H1 (cell line): ENCODE measurements at regions not wholly inside any gene's neighbourhood (a gene's known extent, or its start where the extent isn't known, plus 50 kb on each side); places are given as distances from the start of the nearest gene placed in this dataset.

Experiments used
- RXRA ChIP-seq: IDR thresholded peaks from 2 replicates; pipeline ENCODE4 v1.6.1; 2011; ENCODE audit warnings: low read depth, mild to moderate bottlenecking, low read length, moderate library complexity; ENCODE audit not compliant: insufficient read depth
- SP2 ChIP-seq: IDR thresholded peaks from 2 replicates; pipeline ENCODE4 v1.6.1; 2012; ENCODE audit warnings: mild to moderate bottlenecking, low read length, inconsistent platforms
- TF ChIP-seq, protein P1 (sequence below), 3 experiments: IDR thresholded peaks; 1 replicate in 2 of 3; 2 replicates in 1 of 3; pipeline versions ENCODE4 v1.5.1 to v1.6.1; 2011; ENCODE audit warnings: low read length in 3 of 3, mild to moderate bottlenecking in 3 of 3, inconsistent platforms in 2 of 3, low read depth in 1 of 3, moderate library complexity in 1 of 3; ENCODE audit not compliant: insufficient read depth in 1 of 3; ENCODE audit errors: control extremely low read depth in 1 of 3

DNA sequence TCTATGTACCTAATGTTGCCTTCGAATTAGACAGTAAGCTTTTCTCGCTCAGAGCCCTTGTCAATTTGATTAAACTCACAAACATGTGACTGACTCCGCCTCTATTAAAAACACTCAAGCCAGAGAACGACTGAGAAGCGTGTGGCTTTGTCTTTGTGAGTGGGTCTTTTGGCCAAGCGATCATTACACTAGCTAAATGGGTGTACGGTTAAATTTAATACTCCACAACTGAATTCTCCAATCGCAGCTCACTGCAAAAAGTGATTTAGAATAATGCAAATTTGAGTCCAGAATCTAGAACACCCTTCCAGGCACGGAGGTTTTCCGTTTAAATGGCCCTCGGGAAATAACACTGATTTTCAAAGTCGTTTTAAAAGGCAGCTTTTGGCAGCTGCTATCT is 253.7 kb downstream of the EFCAB11 start (continued):
- TF ChIP-seq, protein P1, sequence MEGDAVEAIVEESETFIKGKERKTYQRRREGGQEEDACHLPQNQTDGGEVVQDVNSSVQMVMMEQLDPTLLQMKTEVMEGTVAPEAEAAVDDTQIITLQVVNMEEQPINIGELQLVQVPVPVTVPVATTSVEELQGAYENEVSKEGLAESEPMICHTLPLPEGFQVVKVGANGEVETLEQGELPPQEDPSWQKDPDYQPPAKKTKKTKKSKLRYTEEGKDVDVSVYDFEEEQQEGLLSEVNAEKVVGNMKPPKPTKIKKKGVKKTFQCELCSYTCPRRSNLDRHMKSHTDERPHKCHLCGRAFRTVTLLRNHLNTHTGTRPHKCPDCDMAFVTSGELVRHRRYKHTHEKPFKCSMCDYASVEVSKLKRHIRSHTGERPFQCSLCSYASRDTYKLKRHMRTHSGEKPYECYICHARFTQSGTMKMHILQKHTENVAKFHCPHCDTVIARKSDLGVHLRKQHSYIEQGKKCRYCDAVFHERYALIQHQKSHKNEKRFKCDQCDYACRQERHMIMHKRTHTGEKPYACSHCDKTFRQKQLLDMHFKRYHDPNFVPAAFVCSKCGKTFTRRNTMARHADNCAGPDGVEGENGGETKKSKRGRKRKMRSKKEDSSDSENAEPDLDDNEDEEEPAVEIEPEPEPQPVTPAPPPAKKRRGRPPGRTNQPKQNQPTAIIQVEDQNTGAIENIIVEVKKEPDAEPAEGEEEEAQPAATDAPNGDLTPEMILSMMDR (IDR thresholded peaks at IDR 0.05; ENCODE audit: control extremely low read depth in 1 of 3, insufficient read depth in 1 of 3, low read depth in 1 of 3, low read length in 3 of 3), result no peak
- TF ChIP-seq RXRA, result no peak
- no peak for TF ChIP-seq SP2
